GM12878 (cell line): ENCODE measurements at regions not wholly inside any gene's neighbourhood (a gene's known extent, or its start where the extent isn't known, plus 50 kb on each side); places are given as distances from the start of the nearest gene placed in this dataset.

Experiments used
- ESRRA ChIP-seq: IDR thresholded peaks from 2 replicates; pipeline ENCODE4 v1.6.1; 2012; ENCODE audit warnings: mild to moderate bottlenecking, low read length, improper control_type of control experiment
- MAX ChIP-seq: IDR thresholded peaks from 2 replicates; pipeline ENCODE4 v1.6.1; 2012; ENCODE audit warnings: low read depth, low read length, improper control_type of control experiment
- NR2F1 ChIP-seq: fragments of 450-650 bp; conservative IDR thresholded peaks from 2 replicates; pipeline ENCODE4 v1.6.1; 2017; ENCODE audit warnings: mild to moderate bottlenecking
- POLR2AphosphoS5 ChIP-seq: IDR thresholded peaks from 2 replicates; pipeline ENCODE4 v1.6.1; 2011; ENCODE audit warnings: mild to moderate bottlenecking, low read length, inconsistent platforms
- SMARCA5 ChIP-seq: fragments of 450-650 bp; IDR thresholded peaks from 2 replicates; pipeline ENCODE4 v1.6.1; 2017; ENCODE audit warnings: mild to moderate bottlenecking
- USF2 ChIP-seq: IDR thresholded peaks from 2 replicates; pipeline ENCODE4 v1.6.1; 2011; ENCODE audit warnings: low read depth, low read length, improper control_type of control experiment, borderline replicate concordance
- ZBED1 ChIP-seq: IDR thresholded peaks from 2 replicates; pipeline ENCODE4 v1.6.1; 2016; ENCODE audit warnings: borderline replicate concordance
- ZNF274 ChIP-seq: IDR thresholded peaks from one replicate; pipeline ENCODE4 v1.8.0; 2011; ENCODE audit not compliant: insufficient read length, insufficient read depth
- TF ChIP-seq, protein P1 (sequence below), 3 experiments: IDR thresholded peaks in 2 of 3; conservative IDR thresholded peaks in 1 of 3; 2 replicates each; pipeline ENCODE4 v1.5.1; 2011; ENCODE audit warnings: low read depth in 3 of 3, low read length in 3 of 3, mild to moderate bottlenecking in 3 of 3, control low read depth in 2 of 3, moderate library complexity in 2 of 3, inconsistent platforms in 1 of 3, mixed read lengths in 1 of 3; ENCODE audit not compliant: control insufficient read depth in 2 of 3, insufficient read depth in 1 of 3; ENCODE audit errors: extremely low read depth in 1 of 3
- TF ChIP-seq, protein P2 (sequence below): fragments of 450-650 bp; IDR thresholded peaks from 2 replicates; pipeline ENCODE4 v1.6.1; 2017; ENCODE audit warnings: mild to moderate bottlenecking, moderate library complexity

DNA sequence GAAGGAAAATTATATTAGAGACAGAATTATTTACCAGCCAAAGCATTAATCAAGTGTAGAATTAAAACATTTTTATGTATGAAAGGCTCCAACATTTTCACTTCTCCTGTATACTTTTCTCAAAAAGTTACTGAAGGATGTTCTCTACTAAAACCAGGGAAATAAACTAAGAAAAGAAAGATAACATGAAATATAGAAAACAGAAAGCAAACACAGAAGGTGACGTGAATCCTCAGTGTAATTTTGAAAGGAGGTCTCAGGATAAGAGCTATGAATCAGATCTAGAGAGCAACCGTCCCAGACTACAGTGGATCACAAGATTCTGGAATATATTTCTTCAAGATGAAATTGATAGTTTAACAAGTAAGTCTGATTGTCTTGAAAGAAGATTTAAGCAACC, 144.5 kb downstream of the CYSLTR2 start:
- no peak for TF ChIP-seq MAX
- TF ChIP-seq, protein P1, sequence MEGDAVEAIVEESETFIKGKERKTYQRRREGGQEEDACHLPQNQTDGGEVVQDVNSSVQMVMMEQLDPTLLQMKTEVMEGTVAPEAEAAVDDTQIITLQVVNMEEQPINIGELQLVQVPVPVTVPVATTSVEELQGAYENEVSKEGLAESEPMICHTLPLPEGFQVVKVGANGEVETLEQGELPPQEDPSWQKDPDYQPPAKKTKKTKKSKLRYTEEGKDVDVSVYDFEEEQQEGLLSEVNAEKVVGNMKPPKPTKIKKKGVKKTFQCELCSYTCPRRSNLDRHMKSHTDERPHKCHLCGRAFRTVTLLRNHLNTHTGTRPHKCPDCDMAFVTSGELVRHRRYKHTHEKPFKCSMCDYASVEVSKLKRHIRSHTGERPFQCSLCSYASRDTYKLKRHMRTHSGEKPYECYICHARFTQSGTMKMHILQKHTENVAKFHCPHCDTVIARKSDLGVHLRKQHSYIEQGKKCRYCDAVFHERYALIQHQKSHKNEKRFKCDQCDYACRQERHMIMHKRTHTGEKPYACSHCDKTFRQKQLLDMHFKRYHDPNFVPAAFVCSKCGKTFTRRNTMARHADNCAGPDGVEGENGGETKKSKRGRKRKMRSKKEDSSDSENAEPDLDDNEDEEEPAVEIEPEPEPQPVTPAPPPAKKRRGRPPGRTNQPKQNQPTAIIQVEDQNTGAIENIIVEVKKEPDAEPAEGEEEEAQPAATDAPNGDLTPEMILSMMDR (IDR thresholded peaks at IDR 0.05 in 2 of 3, conservative IDR thresholded peaks at IDR 0.05 in 1 of 3; ENCODE audit: control insufficient read depth in 2 of 3, extremely low read depth in 1 of 3, insufficient read depth in 1 of 3, low read depth in 3 of 3, low read length in 3 of 3), result no peak
- TF ChIP-seq, protein P2, sequence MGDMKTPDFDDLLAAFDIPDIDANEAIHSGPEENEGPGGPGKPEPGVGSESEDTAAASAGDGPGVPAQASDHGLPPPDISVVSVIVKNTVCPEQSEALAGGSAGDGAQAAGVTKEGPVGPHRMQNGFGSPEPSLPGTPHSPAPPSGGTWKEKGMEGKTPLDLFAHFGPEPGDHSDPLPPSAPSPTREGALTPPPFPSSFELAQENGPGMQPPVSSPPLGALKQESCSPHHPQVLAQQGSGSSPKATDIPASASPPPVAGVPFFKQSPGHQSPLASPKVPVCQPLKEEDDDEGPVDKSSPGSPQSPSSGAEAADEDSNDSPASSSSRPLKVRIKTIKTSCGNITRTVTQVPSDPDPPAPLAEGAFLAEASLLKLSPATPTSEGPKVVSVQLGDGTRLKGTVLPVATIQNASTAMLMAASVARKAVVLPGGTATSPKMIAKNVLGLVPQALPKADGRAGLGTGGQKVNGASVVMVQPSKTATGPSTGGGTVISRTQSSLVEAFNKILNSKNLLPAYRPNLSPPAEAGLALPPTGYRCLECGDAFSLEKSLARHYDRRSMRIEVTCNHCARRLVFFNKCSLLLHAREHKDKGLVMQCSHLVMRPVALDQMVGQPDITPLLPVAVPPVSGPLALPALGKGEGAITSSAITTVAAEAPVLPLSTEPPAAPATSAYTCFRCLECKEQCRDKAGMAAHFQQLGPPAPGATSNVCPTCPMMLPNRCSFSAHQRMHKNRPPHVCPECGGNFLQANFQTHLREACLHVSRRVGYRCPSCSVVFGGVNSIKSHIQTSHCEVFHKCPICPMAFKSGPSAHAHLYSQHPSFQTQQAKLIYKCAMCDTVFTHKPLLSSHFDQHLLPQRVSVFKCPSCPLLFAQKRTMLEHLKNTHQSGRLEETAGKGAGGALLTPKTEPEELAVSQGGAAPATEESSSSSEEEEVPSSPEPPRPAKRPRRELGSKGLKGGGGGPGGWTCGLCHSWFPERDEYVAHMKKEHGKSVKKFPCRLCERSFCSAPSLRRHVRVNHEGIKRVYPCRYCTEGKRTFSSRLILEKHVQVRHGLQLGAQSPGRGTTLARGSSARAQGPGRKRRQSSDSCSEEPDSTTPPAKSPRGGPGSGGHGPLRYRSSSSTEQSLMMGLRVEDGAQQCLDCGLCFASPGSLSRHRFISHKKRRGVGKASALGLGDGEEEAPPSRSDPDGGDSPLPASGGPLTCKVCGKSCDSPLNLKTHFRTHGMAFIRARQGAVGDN, result no peak
- no peak for TF ChIP-seq USF2
- TF ChIP-seq SMARCA5, result no peak
- TF ChIP-seq ZBED1, result no peak
- no peak for TF ChIP-seq ESRRA
- no peak for TF ChIP-seq ZNF274
- TF ChIP-seq POLR2AphosphoS5, result no peak
- TF ChIP-seq NR2F1, result no peak
